Sigmoid colon (tissue), 6 donors: ENCODE measurements at regions not wholly inside any gene's neighbourhood (a gene's known extent, or its start where the extent isn't known, plus 50 kb on each side); places are given as distances from the start of the nearest gene placed in this dataset.

Experiments used
- DNase-seq: peaks from one replicate; pipeline ENCODE4 v3.0.0-alpha.2; 2019
- H3K27ac ChIP-seq, 4 donors: fragments of 200-600 bp; sonication (generic); one replicate each; pipeline ENCODE4 v1.5.1; 2016 to 2019; ENCODE audit warnings: mild to moderate bottlenecking in 1 of 4
- H3K27me3 ChIP-seq, 3 donors: fragments of 200-600 bp; sonication (generic); one replicate each; pipeline ENCODE4 v1.5.1; 2019; ENCODE audit warnings: mild to moderate bottlenecking in 1 of 3
- H3K36me3 ChIP-seq, 4 donors: fragments of 200-600 bp; sonication (generic); one replicate each; pipeline ENCODE4 v1.5.1; 2016 to 2019
- H3K4me1 ChIP-seq, 4 donors: fragments of 200-600 bp; sonication (generic); one replicate each; pipeline ENCODE4 v1.5.1; 2017 to 2019
- H3K4me3 ChIP-seq, 4 donors: fragments of 200-600 bp; sonication (generic); one replicate each; pipeline ENCODE4 v1.5.1; 2017 to 2019; ENCODE audit warnings: mild to moderate bottlenecking in 2 of 4, moderate library complexity in 1 of 4
- H3K9me3 ChIP-seq, 4 donors: fragments of 200-600 bp in 3 of 4; sonication (generic) in 3 of 4; one replicate each; pipeline versions ENCODE4 v1.5.1 to v1.6.1; 2013 to 2019
- EP300 ChIP-seq, 4 donors: sonication (generic); formaldehyde crosslinking; IDR thresholded peaks; one replicate each; pipeline ENCODE4 v1.6.1; 2017; ENCODE audit warnings: antibody characterized with exemption in 4 of 4
- POLR2A ChIP-seq, 2 donors: fragments of 450-650 bp; IDR thresholded peaks; one replicate each; pipeline ENCODE4 v1.6.1; 2016; ENCODE audit warnings: antibody characterized with exemption in 2 of 2, mild to moderate bottlenecking in 2 of 2, moderate library complexity in 2 of 2
- POLR2AphosphoS5 ChIP-seq, 4 donors: sonication (generic); formaldehyde crosslinking; IDR thresholded peaks; one replicate each; pipeline ENCODE4 v1.6.1; 2017; ENCODE audit warnings: antibody characterized with exemption in 4 of 4
- WGBS, 2 donors: extraction: QIAGEN DNeasy Blood & Tissue Kit; methylation state at CpG; one replicate each; pipeline ENCODE4 v1.1.7; 2013; 5-methylcytosine and 5-hydroxymethylcytosine counted together
- intact Hi-C: fragments of 100-400 bp; cut with DNase I; formaldehyde crosslinking; loops from one replicate; pipeline ENCODE4 v1.15.1; 2023
- TF ChIP-seq, protein P1 (sequence below), 4 experiments: fragments of 450-650 bp in 3 of 4; fragments of 200-600 bp in 1 of 4; IDR thresholded peaks; one replicate each; pipeline ENCODE4 v1.5.1; 2016 to 2019; ENCODE audit warnings: antibody characterized with exemption in 4 of 4, mild to moderate bottlenecking in 3 of 4, moderate library complexity in 2 of 4
- donor health status: healthy with polysubstance abuse.
- donor health status: healthy.

- Histone ChIP-seq H3K4me3 (no peak overlapping the region), H3K27me3 (no peaks in the 10 kb centered on the region), H3K9me3 (no peaks in the 10 kb centered on the region), H3K4me1 (peaks cover 0 to 7% (median 0%) of the 10 kb centered on the region in 4 donors), H3K36me3 (no peaks in the 10 kb centered on the region), H3K27ac (no peak overlapping the region)
- intact Hi-C loops = no loop called here
- TF ChIP-seq, protein P1, sequence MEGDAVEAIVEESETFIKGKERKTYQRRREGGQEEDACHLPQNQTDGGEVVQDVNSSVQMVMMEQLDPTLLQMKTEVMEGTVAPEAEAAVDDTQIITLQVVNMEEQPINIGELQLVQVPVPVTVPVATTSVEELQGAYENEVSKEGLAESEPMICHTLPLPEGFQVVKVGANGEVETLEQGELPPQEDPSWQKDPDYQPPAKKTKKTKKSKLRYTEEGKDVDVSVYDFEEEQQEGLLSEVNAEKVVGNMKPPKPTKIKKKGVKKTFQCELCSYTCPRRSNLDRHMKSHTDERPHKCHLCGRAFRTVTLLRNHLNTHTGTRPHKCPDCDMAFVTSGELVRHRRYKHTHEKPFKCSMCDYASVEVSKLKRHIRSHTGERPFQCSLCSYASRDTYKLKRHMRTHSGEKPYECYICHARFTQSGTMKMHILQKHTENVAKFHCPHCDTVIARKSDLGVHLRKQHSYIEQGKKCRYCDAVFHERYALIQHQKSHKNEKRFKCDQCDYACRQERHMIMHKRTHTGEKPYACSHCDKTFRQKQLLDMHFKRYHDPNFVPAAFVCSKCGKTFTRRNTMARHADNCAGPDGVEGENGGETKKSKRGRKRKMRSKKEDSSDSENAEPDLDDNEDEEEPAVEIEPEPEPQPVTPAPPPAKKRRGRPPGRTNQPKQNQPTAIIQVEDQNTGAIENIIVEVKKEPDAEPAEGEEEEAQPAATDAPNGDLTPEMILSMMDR (IDR thresholded peaks at IDR 0.05) = no peak
- TF ChIP-seq POLR2AphosphoS5 (IDR thresholded peaks at IDR 0.05) = no peak
- TF ChIP-seq EP300 (IDR thresholded peaks at IDR 0.05) = no peak
- TF ChIP-seq POLR2A (IDR thresholded peaks at IDR 0.05) = no peak
- WGBS, 2 donors = 89 to 91% methylated on average over 8 of the region's 8 CpGs
- no peak for DNase-seq
Observed at GRCh38 chr9:87437966-87438365, 59.7 kb upstream of the DAPK1 start.

DNA sequence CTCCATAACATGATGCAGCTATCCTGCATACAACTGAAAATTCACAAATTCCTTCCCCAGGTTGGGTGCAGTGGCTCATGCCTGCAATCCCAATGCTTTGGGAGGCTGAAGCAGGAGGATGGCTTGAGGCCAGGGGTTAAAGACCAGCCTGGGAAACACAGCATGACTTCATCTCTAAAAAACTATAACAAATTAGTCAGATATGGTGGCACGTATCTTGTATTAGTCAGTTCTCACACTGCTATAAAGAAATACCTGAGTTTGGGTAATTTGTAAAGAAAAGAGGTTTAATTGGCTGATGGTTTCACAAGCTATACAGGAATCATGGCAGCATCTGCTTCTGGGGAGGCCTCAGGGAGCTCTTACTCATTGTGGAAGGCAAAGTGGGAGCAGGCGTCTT is 56.4 kb upstream of the DAPK1 start:
- H3K9me3 ChIP-seq = no peaks in the 10 kb centered on the region
- H3K4me3 ChIP-seq = no peak overlapping the region
- no peak overlapping the region for H3K27ac ChIP-seq
- H3K27me3 ChIP-seq = no peaks in the 10 kb centered on the region
- peaks cover 0 to 7% (median 0%) of the 10 kb centered on the region in 4 donors for H3K4me1 ChIP-seq
- no peak for TF ChIP-seq EP300 (IDR thresholded peaks at IDR 0.05)
- no peak for TF ChIP-seq POLR2AphosphoS5 (IDR thresholded peaks at IDR 0.05)
- no peak for TF ChIP-seq POLR2A (IDR thresholded peaks at IDR 0.05)
- TF ChIP-seq, protein P1 (IDR thresholded peaks at IDR 0.05) = no peak
- no peaks in the 10 kb centered on the region for H3K36me3 ChIP-seq
- WGBS, 2 donors = 91 to 95% methylated on average over 2 of the region's 2 CpGs
- intact Hi-C loops = no loop called here
- no peak for DNase-seq

GRCh38 chr9:87442451-87442850 is 55.2 kb upstream of the DAPK1 start:
- Histone ChIP-seq H3K27me3 (no peaks in the 10 kb centered on the region), H3K9me3 (no peaks in the 10 kb centered on the region), H3K36me3 (no peaks in the 10 kb centered on the region), H3K4me3 (no peak overlapping the region), H3K4me1 (peaks cover 0 to 7% (median 0%) of the 10 kb centered on the region in 4 donors), H3K27ac (no peak overlapping the region)
- DNase-seq = no peak
- 65 to 68% methylated on average over 2 of the region's 2 CpGs for WGBS, 2 donors
- intact Hi-C loops = no loop called here
- TF ChIP-seq, protein P1 (IDR thresholded peaks at IDR 0.05) = no peak
- TF ChIP-seq POLR2A (IDR thresholded peaks at IDR 0.05) (no peak), EP300 (IDR thresholded peaks at IDR 0.05) (no peak), POLR2AphosphoS5 (IDR thresholded peaks at IDR 0.05) (no peak)

GRCh38 chr9:87443006-87443405 is 54.7 kb upstream of the DAPK1 start:
- no peak for DNase-seq
- Histone ChIP-seq H3K4me1 (peaks cover 0 to 7% (median 0%) of the 10 kb centered on the region in 4 donors), H3K27me3 (no peaks in the 10 kb centered on the region), H3K36me3 (no peaks in the 10 kb centered on the region), H3K9me3 (no peaks in the 10 kb centered on the region), H3K27ac (no peak overlapping the region), H3K4me3 (no peak overlapping the region)
- no peak for TF ChIP-seq EP300 (IDR thresholded peaks at IDR 0.05)
- TF ChIP-seq, protein P1 (IDR thresholded peaks at IDR 0.05) = no peak
- no peak for TF ChIP-seq POLR2AphosphoS5 (IDR thresholded peaks at IDR 0.05)
- no peak for TF ChIP-seq POLR2A (IDR thresholded peaks at IDR 0.05)
- intact Hi-C loops = no loop called here
- WGBS, 2 donors = 90% methylated on average over 2 of the region's 2 CpGs

GRCh38 chr9:87443461-87443860 is 54.2 kb upstream of the DAPK1 start:
- Histone ChIP-seq H3K36me3 (no peaks in the 10 kb centered on the region), H3K27ac (no peak overlapping the region), H3K4me3 (no peak overlapping the region), H3K27me3 (no peaks in the 10 kb centered on the region), H3K9me3 (no peaks in the 10 kb centered on the region), H3K4me1 (peaks cover 0 to 7% (median 0%) of the 10 kb centered on the region in 4 donors)
- DNase-seq = no peak
- 95 to 96% methylated on average over 3 of the region's 3 CpGs for WGBS, 2 donors
- TF ChIP-seq POLR2A (IDR thresholded peaks at IDR 0.05) (no peak), POLR2AphosphoS5 (IDR thresholded peaks at IDR 0.05) (no peak), EP300 (IDR thresholded peaks at IDR 0.05) (no peak)
- TF ChIP-seq, protein P1 (IDR thresholded peaks at IDR 0.05) = no peak
- intact Hi-C loops = no loop called here
